GM19468 (cell line): ENCODE measurements at regions not wholly inside any gene's neighbourhood (a gene's known extent, or its start where the extent isn't known, plus 50 kb on each side); places are given as distances from the start of the nearest gene placed in this dataset.

Experiments
- ATAC-seq: cut with Tn5 transposase; IDR thresholded peaks from one replicate; pipeline ENCODE4 v1.9.1; 2021; ENCODE audit warnings: mild to moderate bottlenecking, moderate library complexity, moderate number of reproducible peaks; ENCODE audit not compliant: unreplicated experiment; ENCODE audit errors: extremely low read depth

- ATAC-seq: no peak
Measured at GRCh38 chr13:76387566-76387965, 498.6 kb downstream of the KCTD12 start.

- ATAC-seq: no peak
Measured at GRCh38 chr13:76386321-76386720, 499.9 kb downstream of the KCTD12 start.

GRCh38 chr13:76385586-76385985 lies 500.6 kb downstream of the KCTD12 start:
- no peak for ATAC-seq

DNA sequence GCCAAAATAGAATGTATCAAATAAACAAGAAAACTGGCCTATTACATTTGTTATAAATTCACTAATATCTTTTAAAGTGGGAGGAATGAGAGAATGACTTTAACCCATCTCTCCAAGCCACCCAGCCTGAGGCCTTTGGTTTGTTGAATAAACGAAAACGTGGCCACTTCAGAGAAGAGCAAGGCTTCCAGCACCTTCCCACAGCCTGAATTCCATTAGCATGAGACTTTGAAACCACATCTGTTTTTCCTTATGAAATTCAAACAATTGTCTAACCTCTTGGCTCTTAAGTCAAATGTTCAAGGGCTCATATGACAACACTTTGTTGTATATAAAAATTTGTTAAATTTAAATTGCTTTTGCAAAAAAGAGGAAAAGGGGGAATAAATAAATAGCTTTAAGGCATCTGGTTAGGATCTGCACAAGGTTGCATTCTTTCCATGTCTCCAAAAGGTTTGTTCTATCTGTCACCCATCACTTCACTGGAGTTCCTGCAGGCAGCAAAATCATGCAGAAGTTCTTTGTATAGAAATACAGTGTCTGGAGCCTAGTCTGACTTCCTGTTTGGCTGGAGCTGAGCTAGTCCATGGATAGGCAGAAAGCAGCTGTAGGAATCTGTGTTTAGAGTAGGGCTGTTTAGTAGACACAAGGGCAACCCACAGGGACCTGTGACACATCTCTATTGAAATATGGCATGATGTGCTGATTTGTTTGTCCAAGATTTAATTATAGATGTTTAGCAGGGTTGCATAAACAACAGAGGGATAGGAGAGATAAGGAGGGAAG lies 502.3 kb downstream of the KCTD12 start:
- ATAC-seq: no peak

DNA sequence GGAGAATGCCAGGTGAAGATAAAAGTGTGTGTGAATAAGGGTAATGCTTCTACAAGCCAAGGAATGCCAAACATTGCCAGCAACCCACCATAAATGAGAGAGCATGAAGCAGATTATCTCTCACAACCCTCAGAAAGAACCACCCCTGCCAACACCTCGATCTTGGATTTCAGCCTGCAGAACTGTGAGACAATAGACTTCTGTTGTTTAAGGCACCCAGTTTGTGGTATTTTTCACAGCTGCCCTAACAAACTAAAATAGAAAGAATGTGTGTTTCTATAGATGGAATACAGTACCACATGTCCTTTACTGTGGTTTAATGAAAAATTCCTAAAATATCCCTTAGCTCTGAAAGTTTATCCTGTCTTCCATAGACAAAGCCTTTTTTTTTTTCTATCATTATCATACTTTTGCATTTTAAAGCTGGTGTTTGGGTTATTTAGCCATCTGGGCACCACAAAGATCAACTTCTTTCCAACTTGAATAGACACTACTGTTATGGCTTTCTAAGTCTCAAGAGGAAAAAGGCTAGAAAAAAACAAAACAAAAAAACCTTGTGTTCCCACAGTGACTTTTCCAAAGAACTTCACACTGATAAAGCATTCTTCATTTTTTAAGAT lies 505.6 kb downstream of the KCTD12 start:
- no peak for ATAC-seq

DNA sequence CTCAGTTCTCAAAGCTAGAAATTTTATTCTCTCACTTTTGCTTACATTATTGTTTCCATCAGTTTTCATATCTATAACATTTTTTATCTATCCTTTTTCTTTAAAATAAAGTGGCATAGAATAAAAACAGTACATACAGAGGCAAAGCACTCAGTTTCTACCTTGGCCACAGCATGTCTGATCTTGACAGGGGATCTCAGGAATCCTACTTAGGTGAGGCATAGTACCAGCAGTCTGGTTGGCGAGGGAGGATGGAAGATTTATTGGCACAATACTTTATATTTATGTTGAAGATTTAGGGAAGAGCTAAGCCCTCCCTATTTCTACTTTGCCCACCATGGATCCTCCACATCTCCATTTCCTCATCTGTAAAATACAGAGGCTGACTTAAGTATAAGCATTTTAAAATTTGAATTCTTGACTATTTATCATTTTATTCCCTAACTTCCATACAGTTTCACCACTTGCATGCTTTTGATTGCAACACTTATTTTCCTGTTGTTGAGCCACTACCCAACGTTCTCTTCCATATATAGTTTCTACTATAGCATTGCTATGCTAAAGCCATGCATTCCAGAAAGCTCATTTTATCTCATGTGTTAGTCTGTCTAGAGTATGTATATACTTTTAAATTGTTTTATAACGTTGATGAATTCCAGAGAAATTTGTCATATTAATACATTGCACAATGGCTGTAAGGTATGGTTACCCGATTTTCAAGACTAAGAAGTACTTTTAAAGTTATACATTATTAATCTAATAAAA lies 506.7 kb downstream of the KCTD12 start:
- ATAC-seq: no peak

DNA sequence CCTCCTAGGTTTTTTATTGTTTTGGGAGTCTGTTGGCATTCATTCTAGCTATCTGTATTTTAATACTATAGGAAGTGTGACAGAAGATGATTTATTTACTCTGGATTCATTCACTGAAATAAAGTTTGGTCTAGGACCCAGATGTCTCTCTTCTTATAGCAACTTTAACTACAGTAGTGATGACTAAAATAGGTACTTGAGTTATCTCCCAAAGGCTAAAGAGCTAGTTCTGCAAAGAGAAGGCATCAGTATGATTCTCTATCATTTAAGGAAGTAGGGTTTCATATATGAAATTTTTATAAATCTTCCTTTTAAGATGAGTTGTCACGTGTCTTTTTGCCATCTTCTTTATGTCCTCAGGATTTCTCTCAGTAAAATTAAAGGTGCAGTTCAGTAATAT lies 507.4 kb downstream of the KCTD12 start:
- no peak for ATAC-seq

GRCh38 chr13:76363682-76364289 lies 522.4 kb downstream of the KCTD12 start:
- no peak for ATAC-seq

GRCh38 chr13:76361868-76362267 lies 524.3 kb downstream of the KCTD12 start:
- no peak for ATAC-seq

DNA sequence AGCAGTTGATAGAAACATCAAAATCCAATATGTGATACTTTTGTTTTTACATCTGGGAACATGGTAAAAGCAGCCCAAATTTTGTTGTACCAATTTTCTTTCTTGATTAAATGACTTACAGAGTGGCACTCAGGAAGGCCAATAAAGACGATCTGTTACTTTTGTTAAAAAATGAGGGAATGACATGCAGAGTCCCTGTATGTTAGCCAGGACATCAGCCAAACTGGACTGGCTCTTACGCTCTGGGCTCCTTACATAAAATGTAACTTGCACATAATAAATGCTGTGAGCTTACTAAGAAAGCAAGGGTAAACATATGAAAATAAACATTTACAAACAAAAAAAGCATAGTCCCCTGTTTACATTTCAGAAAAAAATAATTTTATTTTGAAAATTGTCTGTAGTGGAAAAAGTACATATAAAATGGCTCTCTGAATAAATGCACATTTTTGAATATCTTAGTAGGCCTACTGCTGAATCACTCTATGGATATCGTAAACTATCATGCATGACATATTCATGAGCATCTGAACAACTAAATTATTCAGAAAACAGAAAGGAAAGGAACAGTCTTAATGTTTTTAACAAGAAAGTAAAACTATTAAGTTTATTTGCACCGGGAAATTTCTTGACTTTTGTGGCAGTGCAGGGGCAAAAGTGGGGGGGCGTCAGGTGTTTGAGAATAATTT lies 534.5 kb downstream of the KCTD12 start:
- no peak for ATAC-seq

- ATAC-seq: no peak
Measured at GRCh38 chr13:76350399-76350798, 535.8 kb downstream of the KCTD12 start.

GRCh38 chr13:76349700-76350099 lies 536.5 kb downstream of the KCTD12 start:
- no peak for ATAC-seq

DNA sequence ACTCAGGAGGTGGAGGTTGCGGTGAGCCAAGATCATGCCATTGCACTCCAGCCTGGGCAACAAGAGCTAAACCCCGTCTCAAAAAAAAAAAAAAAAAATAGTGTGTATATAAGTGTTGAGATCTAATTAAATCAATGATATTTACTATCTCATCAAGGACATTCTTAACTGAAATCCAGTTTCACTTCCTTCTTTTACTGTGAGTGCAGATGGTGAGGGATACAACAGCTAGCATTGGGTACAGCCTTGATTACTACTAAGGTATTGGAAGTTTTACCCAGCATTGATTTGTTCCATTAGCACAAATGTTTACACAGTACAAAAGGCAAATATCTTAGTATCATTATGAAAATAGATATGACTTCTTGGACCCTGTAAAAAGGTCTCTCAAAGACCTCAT lies 546.6 kb downstream of the KCTD12 start:
- no peak for ATAC-seq

DNA sequence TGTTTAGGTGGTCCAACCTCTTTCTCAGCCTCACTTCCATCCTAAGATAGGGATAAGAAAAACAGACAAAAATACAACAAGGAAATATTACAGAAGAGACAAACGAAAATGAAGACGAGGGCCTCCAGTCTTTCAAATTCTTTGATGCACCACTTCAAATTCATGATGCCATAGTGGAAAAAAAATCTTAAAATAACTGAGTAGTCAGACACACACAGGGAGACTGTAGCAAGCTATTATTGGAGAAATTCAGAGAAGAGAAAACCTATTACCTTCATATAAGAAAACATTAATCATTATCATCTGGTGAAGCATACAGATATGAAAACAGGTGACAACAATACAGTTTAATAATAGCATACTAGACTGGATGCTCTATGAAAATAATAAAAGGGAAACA lies 548.2 kb downstream of the KCTD12 start:
- no peak for ATAC-seq

DNA sequence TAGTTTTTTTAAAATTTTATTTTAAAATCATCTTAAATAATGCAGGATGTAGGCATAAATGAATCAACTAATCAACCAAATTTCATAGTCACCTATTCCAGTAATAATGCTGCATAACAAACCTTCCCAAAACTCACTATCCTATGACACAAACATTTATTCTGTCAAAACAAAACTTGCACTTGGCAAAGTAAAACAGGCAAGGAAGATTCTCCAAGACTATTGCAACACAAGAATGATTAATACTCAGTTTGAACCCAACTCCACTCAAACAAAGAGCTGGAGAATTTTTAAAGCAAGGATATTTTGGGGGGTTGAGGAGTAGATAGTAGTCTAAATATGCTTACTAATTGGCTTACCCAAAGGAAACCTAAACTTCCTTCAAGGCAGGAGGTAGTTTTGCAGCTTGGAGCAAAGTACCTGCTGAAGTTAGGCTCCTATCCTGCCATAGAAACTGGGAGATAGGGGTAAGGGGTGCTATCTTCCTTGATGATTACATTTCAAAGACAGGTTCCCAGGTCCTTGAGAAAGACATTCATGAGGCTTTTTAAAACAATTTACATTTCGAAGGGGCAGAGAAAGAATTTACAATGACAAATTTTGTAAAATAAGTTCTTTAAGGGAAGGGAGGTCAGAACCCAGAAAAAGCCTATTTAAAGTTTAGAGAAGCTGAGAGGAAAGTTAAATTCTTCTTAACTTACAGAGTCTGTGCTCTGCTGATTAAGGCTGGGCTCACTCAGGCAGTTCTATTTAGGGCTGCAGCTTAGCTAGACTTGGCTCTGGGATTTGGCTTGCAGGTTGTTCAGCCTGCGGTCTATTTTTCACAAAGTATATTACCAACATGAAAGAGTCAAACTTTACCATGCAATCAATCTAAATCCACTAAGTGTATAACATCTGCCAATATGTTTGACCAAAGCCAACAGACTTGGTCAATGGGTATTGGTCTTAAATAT lies 549.0 kb downstream of the KCTD12 start:
- ATAC-seq: no peak

DNA sequence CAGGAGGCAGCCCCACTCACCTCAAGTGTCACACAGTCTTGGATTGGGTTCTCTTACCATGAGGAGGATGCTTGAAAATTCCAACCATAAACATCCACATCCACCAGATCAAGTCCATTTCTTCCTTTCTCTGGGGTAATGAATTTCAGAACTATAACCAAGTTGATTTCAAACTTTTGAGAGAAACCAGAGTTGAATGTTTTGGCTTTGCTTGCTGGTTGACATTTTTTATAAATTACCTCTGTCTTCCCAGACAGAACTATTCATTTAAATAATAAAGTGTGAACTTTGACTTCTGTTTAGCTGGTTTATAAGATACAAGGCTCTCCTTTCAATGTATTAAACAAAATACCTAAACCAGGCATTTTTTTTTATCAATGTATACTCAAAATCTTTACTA lies 550.7 kb downstream of the KCTD12 start:
- ATAC-seq: no peak

DNA sequence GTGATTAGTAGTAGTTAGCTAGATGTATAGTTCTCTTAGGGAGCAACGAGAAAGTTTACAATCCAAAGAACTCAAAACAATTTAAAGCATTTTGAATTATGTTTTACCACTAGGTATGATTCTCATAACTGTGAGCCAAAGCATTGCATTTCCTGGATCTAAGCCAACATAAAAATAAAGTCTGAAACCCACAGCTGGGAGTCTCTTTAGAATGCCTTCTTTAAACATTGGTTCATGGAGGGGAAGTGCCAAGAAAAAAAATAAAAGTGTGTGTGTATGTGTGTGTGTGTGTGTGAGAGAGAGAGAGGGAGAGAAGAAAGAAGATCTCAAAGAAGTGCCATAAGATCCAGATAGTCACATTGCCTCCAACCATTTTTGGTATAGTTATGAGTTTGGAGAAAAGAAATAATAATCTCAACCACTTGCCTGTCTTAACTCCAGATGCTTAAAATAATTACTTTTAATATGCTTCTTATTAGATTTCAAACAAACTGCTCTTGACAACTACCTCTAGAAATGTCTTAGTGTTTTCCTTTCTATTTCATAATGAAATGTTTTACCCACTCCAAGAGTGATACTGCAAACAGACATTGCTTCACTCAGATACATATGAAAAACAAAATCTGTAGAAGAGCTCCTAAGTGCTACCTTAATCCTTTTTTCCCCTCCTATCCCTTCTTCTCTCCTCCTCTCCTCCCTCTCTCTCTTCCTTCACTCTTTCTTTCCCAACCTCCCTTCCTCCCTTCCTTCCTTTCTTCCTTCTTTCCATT lies 554.1 kb downstream of the KCTD12 start:
- ATAC-seq: no peak

DNA sequence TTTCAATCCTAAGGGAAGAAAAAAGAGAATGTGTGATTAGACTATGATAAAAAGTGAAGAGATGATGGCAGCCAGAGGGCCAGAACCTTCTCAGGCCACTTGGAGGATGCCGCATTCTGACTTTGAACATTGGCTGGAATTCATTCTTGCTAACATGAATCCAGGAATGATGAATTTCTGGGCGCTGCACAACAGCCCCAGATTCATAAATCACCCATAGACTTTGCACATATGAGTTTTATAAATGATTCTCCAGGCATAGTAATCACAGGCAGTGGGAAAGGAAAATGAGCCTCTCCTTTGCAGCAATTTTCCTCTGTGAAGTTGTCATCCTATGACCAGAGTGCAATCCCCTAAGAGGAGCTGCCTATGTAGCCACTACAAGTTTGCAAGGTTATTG lies 555.4 kb downstream of the KCTD12 start:
- no peak for ATAC-seq
